ENCODE measurements at regions not wholly inside any gene's neighbourhood (a gene's known extent, or its start where the extent isn't known, plus 50 kb on each side); places are given as distances from the start of the nearest gene placed in this dataset.

GRCh38 chr3:77873598-77873997 is 833.7 kb downstream of the ROBO2 start:
- TF ChIP-seq ZNF549 (CRISPR knock-in tag; IDR thresholded peaks at IDR 0.05) (no peak), CCAR2 (optimal IDR thresholded peaks at IDR 0.05; ENCODE audit: low read depth, low read length) (no peak), IKZF4 (CRISPR knock-in tag; IDR thresholded peaks at IDR 0.05; ENCODE audit: borderline replicate concordance, low read depth, not compliant biosample characterization) (no peak), HDAC2 (CRISPR knock-in tag; IDR thresholded peaks at IDR 0.05) (no peak), ZNF615 (CRISPR knock-in tag; IDR thresholded peaks at IDR 0.05; ENCODE audit: borderline replicate concordance) (no peak), ARID3A (IDR thresholded peaks at IDR 0.05; ENCODE audit: low read depth, low read length) (no peak), RFX5 (IDR thresholded peaks at IDR 0.05; ENCODE audit: low read depth, low read length) (no peak), ZNF280B (CRISPR knock-in tag; IDR thresholded peaks at IDR 0.05; ENCODE audit: borderline replicate concordance) (no peak), RORA (CRISPR knock-in tag; IDR thresholded peaks at IDR 0.05) (no peak), SP1 (IDR thresholded peaks at IDR 0.05) (no peak), SP1 (CRISPR knock-in tag; IDR thresholded peaks at IDR 0.05) (no peak), CTCF (CRISPR knock-in tag; IDR thresholded peaks at IDR 0.05) (no peak), POLR2A (IDR thresholded peaks at IDR 0.05; ENCODE audit: insufficient read depth in 1 of 2, low read depth in 2 of 2, low read length in 2 of 2) (no peak), TRIM24 (CRISPR knock-in tag; IDR thresholded peaks at IDR 0.05) (no peak), FIP1L1 (IDR thresholded peaks at IDR 0.05; ENCODE audit: borderline replicate concordance, insufficient read depth, low read depth, low read length) (no peak)
